ENCODE measurements at regions not wholly inside any gene's neighbourhood (a gene's known extent, or its start where the extent isn't known, plus 50 kb on each side); places are given as distances from the start of the nearest gene placed in this dataset.

DNA sequence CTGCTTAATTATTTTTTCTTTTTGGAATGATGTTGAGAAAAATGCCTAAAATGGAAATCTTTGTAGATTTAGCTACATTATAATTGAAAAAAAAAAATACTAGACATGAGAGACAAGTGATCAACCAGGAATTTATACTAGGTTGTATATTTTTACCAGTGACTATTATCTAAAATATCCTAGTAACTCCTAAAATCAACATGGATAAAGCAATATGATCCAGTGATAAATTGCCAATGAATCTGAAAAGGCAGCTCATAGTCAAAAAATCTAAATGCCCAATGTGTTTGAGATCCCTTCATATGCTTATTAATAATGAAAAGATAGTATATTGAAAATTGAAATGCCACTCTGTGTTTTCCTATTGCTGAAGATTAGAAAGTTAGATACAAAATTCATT lies 778.2 kb downstream of the MTRR start:
- H3K27me3 Mint-ChIP-seq: no peaks in the 10 kb centered on the region
- POLR2A ChIA-PET: no interaction called here
- Histone ChIP-seq H3K4me1 (ENCODE audit: insufficient read depth, low read length) (no peaks in the 10 kb centered on the region), H3K4me3 (ENCODE audit: low read length) (no peak overlapping the region), H3K27ac (ENCODE audit: low read depth, low read length) (no peak overlapping the region), H3K27me3 (ENCODE audit: insufficient read depth, low read length, poor library complexity, severe bottlenecking) (no peaks in the 10 kb centered on the region), H3K9me3 (ENCODE audit: low read length) (no peaks in the 10 kb centered on the region), H3K36me3 (ENCODE audit: insufficient read depth, low read length) (no peaks in the 10 kb centered on the region)
- H3K4me1 Mint-ChIP-seq: no peaks in the 10 kb centered on the region
- CTCF ChIA-PET: no interaction called here
- no peaks in the 10 kb centered on the region for H3K36me3 Mint-ChIP-seq
- no peak overlapping the region for H3K27ac Mint-ChIP-seq
- peaks cover 2 to 16% (median 12%) of the 10 kb centered on the region in 5 donors for H3K9me3 Mint-ChIP-seq
- no peak overlapping the region for H3K4me3 Mint-ChIP-seq
- DNase-seq: no peak

- no peak for DNase-seq
- Mint-ChIP-seq H3K4me1 (no peaks in the 10 kb centered on the region), H3K4me3 (no peak overlapping the region), H3K27ac (no peak overlapping the region), H3K36me3 (no peaks in the 10 kb centered on the region), H3K27me3 (no peaks in the 10 kb centered on the region), H3K9me3 (peaks cover 2 to 20% (median 10%) of the 10 kb centered on the region in 5 donors)
- Histone ChIP-seq H3K27me3 (ENCODE audit: insufficient read depth, low read length, poor library complexity, severe bottlenecking) (no peaks in the 10 kb centered on the region), H3K36me3 (ENCODE audit: insufficient read depth, low read length) (no peaks in the 10 kb centered on the region), H3K4me1 (ENCODE audit: insufficient read depth, low read length) (no peaks in the 10 kb centered on the region), H3K27ac (ENCODE audit: low read depth, low read length) (no peak overlapping the region), H3K4me3 (ENCODE audit: low read length) (no peak overlapping the region), H3K9me3 (ENCODE audit: low read length) (no peaks in the 10 kb centered on the region)
- CTCF ChIA-PET: no interaction called here
- POLR2A ChIA-PET: no interaction called here
Measured at GRCh38 chr5:8650186-8650585, 781.2 kb downstream of the MTRR start.

DNA sequence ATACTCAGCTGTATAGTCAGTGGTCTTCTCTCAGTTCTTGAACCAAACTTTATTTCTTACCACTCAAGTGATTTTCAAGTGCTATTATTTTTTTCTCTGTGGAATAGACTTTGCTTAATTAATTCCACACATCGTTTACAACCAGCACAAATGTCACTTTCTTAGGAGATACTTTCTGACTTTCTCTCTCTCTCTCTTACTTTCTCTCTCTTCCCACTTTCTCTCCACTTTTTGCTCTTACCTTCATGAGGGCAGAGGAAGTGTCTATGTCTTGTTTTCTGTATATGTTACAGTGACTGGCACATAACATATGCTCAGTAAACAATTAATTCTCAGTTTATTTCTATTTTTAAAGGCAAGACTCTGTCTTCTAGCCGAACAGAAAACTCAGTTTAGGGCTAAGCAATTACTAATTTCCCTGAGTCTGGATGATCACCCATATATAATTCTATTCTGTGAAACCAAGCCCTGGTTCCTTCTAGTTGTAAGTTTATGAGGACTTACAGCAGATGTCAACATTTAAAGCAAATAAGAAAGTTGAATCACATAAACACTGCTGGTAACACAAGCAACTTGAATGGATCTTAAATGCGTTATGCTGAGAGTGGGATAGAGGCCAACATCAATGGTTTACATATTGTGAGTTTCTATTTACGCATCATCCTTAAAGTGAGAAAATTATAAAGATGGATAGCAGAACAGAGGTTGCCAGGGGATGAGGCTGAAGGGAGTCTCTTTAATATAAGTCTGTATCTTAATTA lies 791.4 kb downstream of the MTRR start:
- no peak for DNase-seq
- Mint-ChIP-seq H3K36me3 (no peaks in the 10 kb centered on the region), H3K27me3 (no peaks in the 10 kb centered on the region), H3K9me3 (peaks cover 3 to 14% (median 8%) of the 10 kb centered on the region in 5 donors), H3K4me1 (no peaks in the 10 kb centered on the region), H3K27ac (no peak overlapping the region), H3K4me3 (no peak overlapping the region)
- Histone ChIP-seq H3K4me3 (ENCODE audit: low read length) (no peak overlapping the region), H3K9me3 (ENCODE audit: low read length) (no peaks in the 10 kb centered on the region), H3K36me3 (ENCODE audit: insufficient read depth, low read length) (no peaks in the 10 kb centered on the region), H3K27ac (ENCODE audit: low read depth, low read length) (no peak overlapping the region), H3K27me3 (ENCODE audit: insufficient read depth, low read length, poor library complexity, severe bottlenecking) (no peaks in the 10 kb centered on the region), H3K4me1 (ENCODE audit: insufficient read depth, low read length) (no peaks in the 10 kb centered on the region)
- ChIA-PET CTCF (no interaction called here), POLR2A (no interaction called here)

DNA sequence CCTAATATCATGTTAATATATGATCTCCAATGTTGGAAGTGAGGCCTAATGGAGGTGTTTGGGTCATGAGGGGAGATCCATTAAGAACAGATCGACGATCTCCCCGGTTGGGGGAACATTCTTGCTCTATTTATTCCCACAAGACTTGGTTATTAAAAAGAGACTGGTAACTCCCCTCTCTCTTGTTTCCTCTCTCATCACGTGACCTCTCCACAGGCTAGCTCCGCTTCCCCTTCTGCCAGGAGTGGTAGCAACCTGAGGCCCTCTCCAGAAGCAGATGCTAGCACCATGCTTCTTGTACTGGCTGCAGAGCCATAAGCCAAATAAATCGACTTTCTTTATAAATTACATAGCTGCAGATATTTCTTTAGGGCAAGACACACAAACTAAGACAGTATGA lies 794.4 kb downstream of the MTRR start:
- Mint-ChIP-seq H3K4me1 (no peaks in the 10 kb centered on the region), H3K9me3 (peaks cover 0 to 12% (median 5%) of the 10 kb centered on the region in 5 donors), H3K27me3 (no peaks in the 10 kb centered on the region), H3K4me3 (no peak overlapping the region), H3K36me3 (no peaks in the 10 kb centered on the region), H3K27ac (no peak overlapping the region)
- Histone ChIP-seq H3K4me3 (ENCODE audit: low read length) (no peak overlapping the region), H3K27ac (ENCODE audit: low read depth, low read length) (no peak overlapping the region), H3K36me3 (ENCODE audit: insufficient read depth, low read length) (no peaks in the 10 kb centered on the region), H3K9me3 (ENCODE audit: low read length) (no peaks in the 10 kb centered on the region), H3K4me1 (ENCODE audit: insufficient read depth, low read length) (no peaks in the 10 kb centered on the region), H3K27me3 (ENCODE audit: insufficient read depth, low read length, poor library complexity, severe bottlenecking) (no peaks in the 10 kb centered on the region)
- DNase-seq: no peak
- ChIA-PET CTCF (no interaction called here), POLR2A (no interaction called here)

DNA sequence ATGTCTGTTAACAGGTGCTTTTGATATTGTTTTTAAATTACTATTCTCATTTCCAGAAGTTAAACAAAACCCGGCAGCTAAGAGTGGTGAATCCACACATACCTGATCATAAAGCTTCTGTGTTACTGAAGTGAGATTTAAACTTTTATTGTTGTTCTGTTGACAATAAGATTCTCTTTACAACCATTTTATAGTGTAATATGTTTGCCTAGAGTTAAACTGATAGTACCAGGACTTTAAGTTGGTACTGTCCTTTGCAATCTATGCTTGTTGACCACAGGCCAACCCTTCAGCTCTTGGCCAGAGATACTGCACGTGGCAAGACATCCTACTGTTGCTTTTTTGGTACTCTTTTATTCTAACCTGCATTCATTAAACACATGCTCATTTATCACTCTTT lies 806.2 kb downstream of the MTRR start:
- no peaks in the 10 kb centered on the region for H3K9me3 ChIP-seq (ENCODE audit: low read length)
- Mint-ChIP-seq H3K27me3 (no peaks in the 10 kb centered on the region), H3K4me3 (no peak overlapping the region), H3K36me3 (no peaks in the 10 kb centered on the region), H3K4me1 (no peaks in the 10 kb centered on the region), H3K27ac (no peak overlapping the region), H3K9me3 (peaks cover 0 to 9% (median 4%) of the 10 kb centered on the region in 5 donors)
- no peaks in the 10 kb centered on the region for H3K36me3 ChIP-seq (ENCODE audit: insufficient read depth, low read length)
- H3K4me1 ChIP-seq (ENCODE audit: insufficient read depth, low read length): no peaks in the 10 kb centered on the region
- ChIA-PET CTCF (no interaction called here), POLR2A (no interaction called here)
- DNase-seq: no peak
- no peak overlapping the region for H3K27ac ChIP-seq (ENCODE audit: low read depth, low read length)
- no peaks in the 10 kb centered on the region for H3K27me3 ChIP-seq (ENCODE audit: insufficient read depth, low read length, poor library complexity, severe bottlenecking)
- H3K4me3 ChIP-seq (ENCODE audit: low read length): no peak overlapping the region

DNA sequence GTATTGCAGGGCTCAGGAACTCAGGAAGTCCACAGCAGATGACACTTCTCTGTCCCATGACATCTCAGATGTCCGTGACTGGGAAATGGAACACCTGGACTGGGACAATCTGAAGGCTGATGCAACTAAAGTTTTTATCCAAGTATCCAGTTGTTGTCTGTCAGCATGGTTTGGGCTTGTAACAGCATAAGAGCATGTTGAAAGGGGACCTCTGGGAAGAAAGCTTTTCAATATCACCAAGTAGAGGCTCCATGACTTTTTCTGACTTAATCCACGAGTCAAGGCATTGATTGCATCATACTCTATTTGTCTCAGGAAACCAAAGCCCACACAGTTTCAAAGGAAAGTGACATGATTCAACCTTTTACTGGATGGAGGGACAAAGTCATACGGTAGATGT lies 807.7 kb downstream of the MTRR start:
- Mint-ChIP-seq H3K4me3 (no peak overlapping the region), H3K9me3 (peaks cover 0 to 9% (median 1%) of the 10 kb centered on the region in 5 donors), H3K27me3 (no peaks in the 10 kb centered on the region), H3K4me1 (no peaks in the 10 kb centered on the region), H3K27ac (no peak overlapping the region), H3K36me3 (no peaks in the 10 kb centered on the region)
- ChIA-PET CTCF (no interaction called here), POLR2A (no interaction called here)
- no peaks in the 10 kb centered on the region for H3K9me3 ChIP-seq (ENCODE audit: low read length)
- no peak overlapping the region for H3K27ac ChIP-seq (ENCODE audit: low read depth, low read length)
- DNase-seq: no peak
- H3K27me3 ChIP-seq (ENCODE audit: insufficient read depth, low read length, poor library complexity, severe bottlenecking): no peaks in the 10 kb centered on the region
- no peaks in the 10 kb centered on the region for H3K36me3 ChIP-seq (ENCODE audit: insufficient read depth, low read length)
- H3K4me1 ChIP-seq (ENCODE audit: insufficient read depth, low read length): no peaks in the 10 kb centered on the region
- H3K4me3 ChIP-seq (ENCODE audit: low read length): no peak overlapping the region

GRCh38 chr5:8682381-8682780 lies 813.4 kb downstream of the MTRR start:
- Mint-ChIP-seq H3K9me3 (peaks cover 0 to 30% (median 5%) of the 10 kb centered on the region in 5 donors), H3K4me1 (no peaks in the 10 kb centered on the region), H3K4me3 (no peak overlapping the region), H3K27me3 (no peaks in the 10 kb centered on the region), H3K36me3 (no peaks in the 10 kb centered on the region), H3K27ac (no peak overlapping the region)
- no peaks in the 10 kb centered on the region for H3K27me3 ChIP-seq (ENCODE audit: insufficient read depth, low read length, poor library complexity, severe bottlenecking)
- H3K4me3 ChIP-seq (ENCODE audit: low read length): no peak overlapping the region
- ChIA-PET CTCF (no interaction called here), POLR2A (no interaction called here)
- H3K4me1 ChIP-seq (ENCODE audit: insufficient read depth, low read length): no peaks in the 10 kb centered on the region
- H3K9me3 ChIP-seq (ENCODE audit: low read length): no peaks in the 10 kb centered on the region
- H3K36me3 ChIP-seq (ENCODE audit: insufficient read depth, low read length): no peaks in the 10 kb centered on the region
- no peak for DNase-seq
- no peak overlapping the region for H3K27ac ChIP-seq (ENCODE audit: low read depth, low read length)

- no peak overlapping the region for H3K27ac ChIP-seq (ENCODE audit: low read depth, low read length)
- H3K4me1 ChIP-seq (ENCODE audit: insufficient read depth, low read length): no peaks in the 10 kb centered on the region
- Mint-ChIP-seq H3K9me3 (peaks cover 0 to 24% (median 5%) of the 10 kb centered on the region in 5 donors), H3K4me3 (no peak overlapping the region), H3K4me1 (no peaks in the 10 kb centered on the region), H3K27me3 (no peaks in the 10 kb centered on the region), H3K36me3 (no peaks in the 10 kb centered on the region), H3K27ac (no peak overlapping the region)
- H3K4me3 ChIP-seq (ENCODE audit: low read length): no peak overlapping the region
- DNase-seq: no peak
- ChIA-PET POLR2A (no interaction called here), CTCF (no interaction called here)
- no peaks in the 10 kb centered on the region for H3K36me3 ChIP-seq (ENCODE audit: insufficient read depth, low read length)
- no peaks in the 10 kb centered on the region for H3K9me3 ChIP-seq (ENCODE audit: low read length)
- no peaks in the 10 kb centered on the region for H3K27me3 ChIP-seq (ENCODE audit: insufficient read depth, low read length, poor library complexity, severe bottlenecking)
Measured at GRCh38 chr5:8683496-8683895, 814.5 kb downstream of the MTRR start.

DNA sequence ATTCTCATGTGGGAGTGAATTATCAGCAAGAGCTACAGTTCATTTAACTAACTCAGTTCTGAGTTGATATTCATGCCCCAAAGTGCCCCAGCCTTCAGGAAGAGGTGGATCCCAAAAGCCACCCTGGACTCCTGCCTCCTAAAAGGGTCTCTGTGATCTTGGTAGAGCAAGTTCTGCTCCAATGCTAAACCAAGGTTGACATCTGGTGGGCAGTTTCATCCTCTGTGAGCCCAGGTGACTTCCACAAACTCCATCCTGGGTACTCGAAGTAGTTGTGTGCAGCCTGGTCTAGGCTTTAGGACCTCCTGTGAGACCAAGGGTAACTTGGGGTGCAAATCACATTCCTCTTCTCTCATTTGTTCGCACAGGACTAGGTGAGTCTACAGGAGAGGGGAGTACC lies 816.8 kb downstream of the MTRR start:
- Histone ChIP-seq H3K36me3 (ENCODE audit: insufficient read depth, low read length) (no peaks in the 10 kb centered on the region), H3K27me3 (ENCODE audit: insufficient read depth, low read length, poor library complexity, severe bottlenecking) (no peaks in the 10 kb centered on the region), H3K4me1 (ENCODE audit: insufficient read depth, low read length) (no peaks in the 10 kb centered on the region), H3K4me3 (ENCODE audit: low read length) (no peak overlapping the region), H3K27ac (ENCODE audit: low read depth, low read length) (no peak overlapping the region), H3K9me3 (ENCODE audit: low read length) (no peaks in the 10 kb centered on the region)
- Mint-ChIP-seq H3K9me3 (peaks cover 0 to 30% (median 5%) of the 10 kb centered on the region in 5 donors), H3K4me1 (no peaks in the 10 kb centered on the region), H3K36me3 (no peaks in the 10 kb centered on the region), H3K27ac (no peak overlapping the region), H3K27me3 (no peaks in the 10 kb centered on the region), H3K4me3 (no peak overlapping the region)
- POLR2A ChIA-PET: no interaction called here
- CTCF ChIA-PET: no interaction called here
- DNase-seq: no peak

All from CD8-positive, alpha-beta memory T cell (primary cell).